Tongue (tissue), 1 donor: ENCODE measurements at regions not wholly inside any gene's neighbourhood (a gene's known extent, or its start where the extent isn't known, plus 50 kb on each side); places are given as distances from the start of the nearest gene placed in this dataset.
"Not testable (repeated sequence)": the region's sequence is repeated elsewhere in the genome, so short reads cannot be mapped to it uniquely, and the experiment has no call there.

Source experiments
- DNase-seq: peaks from one replicate; pipeline ENCODE4 v3.0.0-alpha.2; 2015

- peak; percentile 10 for DNase-seq
Measured at GRCh38 chr12:44457465-44457864, 418.6 kb downstream of the NELL2 start.

DNA sequence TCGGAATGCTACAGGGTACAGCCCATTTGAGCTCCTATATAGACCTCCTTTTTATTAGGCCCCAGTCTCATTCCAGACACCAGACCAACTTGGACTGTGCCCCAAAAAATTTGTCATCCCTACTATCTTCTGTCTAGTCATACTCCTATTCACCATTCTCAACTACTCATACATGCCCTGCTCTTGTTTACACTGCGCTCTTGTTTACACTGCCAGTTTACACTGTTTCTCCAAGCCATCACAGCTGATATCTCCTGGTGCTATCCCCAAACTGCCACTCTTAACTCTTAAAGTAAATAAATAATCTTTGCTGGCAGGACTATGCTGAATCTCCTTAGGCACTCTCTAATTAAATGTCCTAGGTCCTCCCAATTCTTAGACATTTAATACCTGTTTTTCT is 421.2 kb downstream of the NELL2 start:
- not testable (repeated sequence) for DNase-seq

DNA sequence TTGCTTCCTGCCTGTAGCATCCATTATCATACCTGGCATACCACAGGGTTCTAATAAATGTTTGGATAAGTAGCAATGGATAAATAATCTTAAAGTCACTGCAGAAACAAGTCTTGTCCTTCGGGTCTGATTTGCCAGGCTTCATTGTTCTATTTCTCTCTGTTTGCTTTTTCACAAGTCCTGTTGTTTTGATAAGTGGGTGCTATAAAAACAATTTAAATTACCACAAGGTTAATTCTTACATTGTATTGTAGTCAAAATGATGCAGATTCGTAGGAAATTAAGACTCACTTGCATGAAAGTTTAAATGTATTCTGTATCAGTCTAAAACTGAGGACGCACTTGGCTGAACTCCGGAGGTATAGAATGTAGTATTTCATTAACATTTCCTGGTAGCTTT is 429.9 kb downstream of the NELL2 start:
- no peak for DNase-seq

DNA sequence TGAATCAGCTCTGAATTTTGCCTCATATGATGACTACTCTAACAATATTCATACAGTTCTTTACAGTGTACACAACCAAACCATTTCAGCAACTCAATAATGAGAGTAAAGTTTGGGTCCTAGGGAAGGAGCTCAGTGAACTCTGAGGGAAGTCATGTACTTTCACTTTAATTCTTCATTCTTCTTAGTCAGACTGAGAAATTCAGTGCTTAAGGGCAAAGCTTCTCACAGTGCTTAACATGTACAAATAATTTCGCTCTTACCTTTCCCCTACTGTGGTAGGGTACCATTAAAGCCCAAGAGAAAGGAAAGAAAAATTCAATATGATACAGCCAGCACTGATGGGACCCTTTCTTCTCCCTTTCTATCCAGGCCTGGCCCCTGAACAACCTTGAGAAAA is 435.0 kb downstream of the NELL2 start:
- no peak for DNase-seq
